ENCODE measurements at regions not wholly inside any gene's neighbourhood (a gene's known extent, or its start where the extent isn't known, plus 50 kb on each side); places are given as distances from the start of the nearest gene placed in this dataset.

GRCh38 chr16:50994995-50995394, 156.1 kb downstream of the SALL1 start:
- no peaks in the 10 kb centered on the region for H3K36me3 Mint-ChIP-seq
- H3K9me3 Mint-ChIP-seq (ENCODE audit: low read depth), result no peaks in the 10 kb centered on the region
- H3K4me1 Mint-ChIP-seq (ENCODE audit: low read depth), result no peaks in the 10 kb centered on the region
- H3K27me3 Mint-ChIP-seq, result peaks cover 2% of the 10 kb centered on the region
- H3K4me3 Mint-ChIP-seq, result no peak overlapping the region
- H3K27ac Mint-ChIP-seq, result no peak overlapping the region

DNA sequence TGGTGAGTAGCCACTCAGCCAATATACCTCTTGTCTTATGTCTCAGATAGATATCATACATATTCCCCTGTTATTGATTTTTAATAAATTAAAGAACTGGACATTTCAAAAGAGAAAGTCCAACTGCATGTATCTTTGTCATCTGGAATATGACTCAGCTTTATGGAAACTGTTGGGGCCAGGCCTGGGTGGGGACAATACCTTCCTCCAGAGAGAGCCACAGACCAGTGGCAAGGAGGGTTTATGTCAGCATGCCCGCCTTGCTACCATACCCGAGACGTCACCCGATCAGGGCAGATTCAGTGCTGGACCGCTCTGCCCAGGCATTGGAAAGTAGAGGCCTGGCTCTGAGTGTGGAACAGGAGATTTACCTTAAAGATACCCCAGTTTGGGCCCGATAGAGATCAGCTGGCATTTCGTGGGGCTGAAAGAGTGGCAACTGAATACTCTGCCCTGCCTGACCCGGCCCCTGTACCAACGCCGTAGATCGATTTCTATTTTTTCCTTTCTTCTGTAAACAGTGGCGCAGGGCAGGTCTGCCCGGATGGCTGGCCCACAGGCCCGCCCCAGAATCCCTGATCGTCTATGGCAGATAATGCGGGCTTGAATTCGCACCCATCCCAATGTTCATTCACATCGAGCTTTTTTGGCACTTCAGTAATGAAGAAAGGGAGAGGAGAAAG, 158.6 kb downstream of the SALL1 start:
- H3K4me1 Mint-ChIP-seq (ENCODE audit: low read depth), result no peaks in the 10 kb centered on the region
- no peak overlapping the region for H3K27ac Mint-ChIP-seq
- H3K27me3 Mint-ChIP-seq, result peaks cover 3% of the 10 kb centered on the region
- H3K9me3 Mint-ChIP-seq (ENCODE audit: low read depth), result no peaks in the 10 kb centered on the region
- H3K36me3 Mint-ChIP-seq, result no peaks in the 10 kb centered on the region
- no peak overlapping the region for H3K4me3 Mint-ChIP-seq

- H3K4me1 Mint-ChIP-seq (ENCODE audit: low read depth), result no peaks in the 10 kb centered on the region
- H3K27me3 Mint-ChIP-seq, result peaks cover 3% of the 10 kb centered on the region
- H3K27ac Mint-ChIP-seq, result no peak overlapping the region
- no peaks in the 10 kb centered on the region for H3K9me3 Mint-ChIP-seq (ENCODE audit: low read depth)
- no peaks in the 10 kb centered on the region for H3K36me3 Mint-ChIP-seq
- no peak overlapping the region for H3K4me3 Mint-ChIP-seq
These were observed 159.6 kb downstream of the SALL1 start for GRCh38 chr16:50991436-50991835.

GRCh38 chr16:50991006-50991405, 160.1 kb downstream of the SALL1 start:
- H3K27ac Mint-ChIP-seq, result no peak overlapping the region
- no peaks in the 10 kb centered on the region for H3K4me1 Mint-ChIP-seq (ENCODE audit: low read depth)
- no peak overlapping the region for H3K4me3 Mint-ChIP-seq
- H3K9me3 Mint-ChIP-seq (ENCODE audit: low read depth), result no peaks in the 10 kb centered on the region
- no peaks in the 10 kb centered on the region for H3K36me3 Mint-ChIP-seq
- H3K27me3 Mint-ChIP-seq, result peaks cover 3% of the 10 kb centered on the region

DNA sequence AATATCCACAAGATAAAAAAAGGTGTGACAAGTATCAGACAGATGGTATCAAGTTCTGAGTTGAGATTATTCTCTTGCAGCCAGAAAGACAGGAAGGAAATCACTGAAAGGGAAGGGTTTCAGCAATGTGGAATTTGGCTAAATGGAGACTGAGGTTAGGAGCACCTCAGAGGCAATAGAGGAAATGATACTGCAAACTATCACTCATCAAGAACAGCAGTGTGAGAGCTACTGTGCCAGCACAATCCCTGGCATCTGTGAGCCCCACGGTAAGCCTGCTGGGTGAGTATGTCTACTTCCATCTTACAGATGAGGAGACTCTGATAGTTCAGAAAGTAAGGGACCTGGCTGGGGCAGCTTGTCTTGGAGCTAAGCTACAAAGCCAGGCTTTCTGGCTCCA, 162.0 kb downstream of the SALL1 start:
- Mint-ChIP-seq H3K9me3 (ENCODE audit: low read depth) (no peaks in the 10 kb centered on the region), H3K36me3 (no peaks in the 10 kb centered on the region), H3K27ac (no peak overlapping the region), H3K27me3 (peaks cover 3% of the 10 kb centered on the region), H3K4me3 (no peak overlapping the region), H3K4me1 (ENCODE audit: low read depth) (no peaks in the 10 kb centered on the region)

DNA sequence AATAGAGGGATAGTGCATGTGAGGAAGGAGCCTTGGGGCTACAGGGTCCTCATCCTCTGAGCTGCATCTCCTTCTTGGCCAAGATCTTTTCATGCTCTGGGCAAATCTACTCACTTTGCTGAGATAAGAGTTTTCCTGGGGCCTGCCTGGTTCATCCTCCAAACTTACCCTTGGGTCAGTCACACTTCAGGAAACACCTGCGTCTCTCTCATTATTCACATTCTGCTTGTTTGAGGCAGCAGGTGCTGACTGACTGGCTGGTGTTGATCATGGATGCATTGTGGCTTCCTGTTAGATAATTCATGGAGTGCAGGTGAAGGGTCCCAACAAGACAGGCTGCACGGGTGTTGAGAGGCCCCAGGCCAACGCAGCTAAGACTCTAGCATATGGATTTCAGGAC, 162.6 kb downstream of the SALL1 start:
- no peak overlapping the region for H3K4me3 Mint-ChIP-seq
- H3K27me3 Mint-ChIP-seq, result peaks cover 3% of the 10 kb centered on the region
- H3K9me3 Mint-ChIP-seq (ENCODE audit: low read depth), result no peaks in the 10 kb centered on the region
- H3K4me1 Mint-ChIP-seq (ENCODE audit: low read depth), result no peaks in the 10 kb centered on the region
- no peaks in the 10 kb centered on the region for H3K36me3 Mint-ChIP-seq
- H3K27ac Mint-ChIP-seq, result no peak overlapping the region

DNA sequence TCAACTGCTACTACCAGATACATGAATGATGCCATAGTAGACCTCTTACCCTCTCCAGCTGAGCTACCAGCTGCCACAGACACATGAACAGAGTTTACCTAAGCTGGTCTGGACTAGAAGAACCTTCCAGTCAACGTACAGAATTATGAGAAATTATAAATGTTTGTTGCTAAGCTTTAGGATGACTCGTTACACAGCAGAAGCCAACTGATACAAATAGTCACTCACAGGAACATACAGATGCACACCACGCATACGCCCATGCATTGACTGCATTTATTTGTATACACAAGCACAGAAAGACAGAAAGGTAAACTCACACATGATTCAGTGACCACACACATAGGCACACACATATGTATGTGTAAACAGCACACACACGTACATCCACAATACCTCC, 164.6 kb downstream of the SALL1 start:
- no peaks in the 10 kb centered on the region for H3K36me3 Mint-ChIP-seq
- H3K4me1 Mint-ChIP-seq (ENCODE audit: low read depth), result no peaks in the 10 kb centered on the region
- no peak overlapping the region for H3K4me3 Mint-ChIP-seq
- peaks cover 3% of the 10 kb centered on the region for H3K27me3 Mint-ChIP-seq
- H3K27ac Mint-ChIP-seq, result no peak overlapping the region
- H3K9me3 Mint-ChIP-seq (ENCODE audit: low read depth), result peaks cover 6% of the 10 kb centered on the region

- Mint-ChIP-seq H3K27ac (no peak overlapping the region), H3K4me1 (ENCODE audit: low read depth) (no peaks in the 10 kb centered on the region)
These were observed 165.3 kb downstream of the SALL1 start for GRCh38 chr16:50985733-50986132.

DNA sequence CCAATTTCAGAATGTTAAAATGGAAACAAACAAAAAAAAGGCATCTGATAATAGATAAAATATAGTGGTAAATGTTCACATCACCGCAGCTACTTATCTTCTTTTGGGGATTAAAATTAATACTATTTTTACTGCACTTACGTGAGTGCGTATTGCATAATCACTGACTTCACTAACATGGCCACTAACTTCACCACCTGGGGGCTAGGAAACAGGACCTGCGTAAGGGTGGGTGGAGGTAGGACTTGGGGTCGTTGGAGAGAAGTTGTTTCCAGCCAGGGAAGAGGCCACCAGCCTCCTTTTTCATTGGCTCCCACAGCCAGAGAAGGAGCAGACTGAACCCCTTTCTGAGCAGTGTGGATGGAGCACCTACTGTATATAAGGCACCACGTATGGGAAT, 166.4 kb downstream of the SALL1 start:
- Mint-ChIP-seq H3K4me1 (ENCODE audit: low read depth) (no peaks in the 10 kb centered on the region), H3K27ac (no peak overlapping the region), H3K9me3 (ENCODE audit: low read depth) (peaks cover 6% of the 10 kb centered on the region), H3K4me3 (no peak overlapping the region), H3K27me3 (no peaks in the 10 kb centered on the region), H3K36me3 (no peaks in the 10 kb centered on the region)

More at GRCh38 chr16:50985733-50986132, 165.3 kb downstream of the SALL1 start:
- peaks cover 6% of the 10 kb centered on the region for H3K9me3 Mint-ChIP-seq (ENCODE audit: low read depth)
- no peaks in the 10 kb centered on the region for H3K36me3 Mint-ChIP-seq
- H3K4me3 Mint-ChIP-seq, result no peak overlapping the region
- peaks cover 3% of the 10 kb centered on the region for H3K27me3 Mint-ChIP-seq

DNA sequence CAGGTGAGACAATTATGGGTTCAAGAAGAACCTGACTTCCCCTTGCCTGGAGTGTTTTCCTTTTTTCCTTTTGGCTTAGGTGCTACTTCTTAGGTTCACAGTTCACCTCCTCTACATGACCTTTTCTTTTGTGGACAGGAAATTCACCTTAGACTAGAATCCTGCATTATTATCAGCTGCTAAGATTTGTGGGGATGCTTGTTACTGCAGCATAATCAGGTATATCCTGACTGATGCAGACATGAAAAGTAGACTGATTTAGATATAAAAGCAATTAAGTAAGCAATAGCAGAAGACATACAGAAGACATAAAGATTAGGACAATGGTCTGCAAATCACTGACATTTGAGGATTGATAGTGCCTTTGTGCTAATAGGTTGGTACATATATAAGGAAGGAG, 168.3 kb downstream of the SALL1 start:
- Mint-ChIP-seq H3K9me3 (ENCODE audit: low read depth) (peaks cover 6% of the 10 kb centered on the region), H3K4me1 (ENCODE audit: low read depth) (no peaks in the 10 kb centered on the region), H3K27me3 (no peaks in the 10 kb centered on the region), H3K4me3 (no peak overlapping the region), H3K27ac (no peak overlapping the region), H3K36me3 (no peaks in the 10 kb centered on the region)

GRCh38 chr16:50981951-50982350, 169.1 kb downstream of the SALL1 start:
- Mint-ChIP-seq H3K4me1 (ENCODE audit: low read depth) (no peaks in the 10 kb centered on the region), H3K27me3 (no peaks in the 10 kb centered on the region), H3K36me3 (no peaks in the 10 kb centered on the region), H3K4me3 (no peak overlapping the region), H3K9me3 (ENCODE audit: low read depth) (peaks cover 6% of the 10 kb centered on the region), H3K27ac (no peak overlapping the region)

DNA sequence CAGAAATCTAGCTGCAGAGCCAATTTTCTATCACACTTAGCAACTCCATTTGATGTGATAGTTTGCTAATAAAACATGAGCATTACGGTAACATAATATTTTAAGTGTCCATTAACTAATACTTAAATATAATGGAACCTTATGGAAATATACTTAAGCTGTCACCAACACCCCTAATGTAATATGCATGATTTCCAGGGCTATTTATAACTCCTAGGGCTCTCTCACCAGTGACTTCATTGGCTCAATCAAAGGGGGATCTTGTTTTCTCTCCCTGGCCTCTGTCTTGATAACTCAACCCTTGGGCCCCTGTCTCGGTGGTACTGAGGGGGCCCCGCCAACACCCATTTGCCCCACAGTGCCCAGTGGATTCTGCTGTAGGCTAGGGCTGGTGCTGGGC, 170.4 kb downstream of the SALL1 start:
- Mint-ChIP-seq H3K27ac (no peak overlapping the region), H3K4me1 (ENCODE audit: low read depth) (no peaks in the 10 kb centered on the region), H3K9me3 (ENCODE audit: low read depth) (peaks cover 6% of the 10 kb centered on the region), H3K36me3 (no peaks in the 10 kb centered on the region), H3K27me3 (no peaks in the 10 kb centered on the region), H3K4me3 (no peak overlapping the region)

- Mint-ChIP-seq H3K4me1 (ENCODE audit: low read depth) (no peaks in the 10 kb centered on the region), H3K9me3 (ENCODE audit: low read depth) (peaks cover 6% of the 10 kb centered on the region), H3K4me3 (no peak overlapping the region), H3K27me3 (no peaks in the 10 kb centered on the region), H3K36me3 (no peaks in the 10 kb centered on the region), H3K27ac (no peak overlapping the region)
These were observed 171.1 kb downstream of the SALL1 start for GRCh38 chr16:50979806-50980620.

DNA sequence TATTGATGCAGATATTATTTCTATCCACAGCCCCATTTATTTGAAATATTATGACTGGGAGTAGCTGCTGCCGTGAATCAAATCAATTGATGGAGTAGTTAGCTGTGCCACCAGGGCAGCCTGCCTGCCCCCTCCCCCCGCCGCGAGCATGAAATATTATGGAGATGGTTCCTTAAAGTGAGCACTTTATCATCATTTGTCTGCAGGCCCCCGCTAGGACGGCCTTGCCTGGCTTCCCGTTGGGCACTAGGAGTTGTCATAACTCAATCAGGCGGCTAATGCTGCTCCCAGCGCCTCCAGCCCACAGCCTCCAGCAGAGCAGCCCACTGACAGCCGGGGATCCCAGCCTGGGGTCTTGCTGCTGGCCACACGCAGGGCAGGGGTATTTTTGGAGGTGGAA, 173.9 kb downstream of the SALL1 start:
- H3K27ac Mint-ChIP-seq, result no peak overlapping the region
- H3K4me1 Mint-ChIP-seq (ENCODE audit: low read depth), result no peaks in the 10 kb centered on the region
- no peak overlapping the region for H3K4me3 Mint-ChIP-seq
- H3K27me3 Mint-ChIP-seq, result no peaks in the 10 kb centered on the region
- no peaks in the 10 kb centered on the region for H3K9me3 Mint-ChIP-seq (ENCODE audit: low read depth)
- H3K36me3 Mint-ChIP-seq, result no peaks in the 10 kb centered on the region

DNA sequence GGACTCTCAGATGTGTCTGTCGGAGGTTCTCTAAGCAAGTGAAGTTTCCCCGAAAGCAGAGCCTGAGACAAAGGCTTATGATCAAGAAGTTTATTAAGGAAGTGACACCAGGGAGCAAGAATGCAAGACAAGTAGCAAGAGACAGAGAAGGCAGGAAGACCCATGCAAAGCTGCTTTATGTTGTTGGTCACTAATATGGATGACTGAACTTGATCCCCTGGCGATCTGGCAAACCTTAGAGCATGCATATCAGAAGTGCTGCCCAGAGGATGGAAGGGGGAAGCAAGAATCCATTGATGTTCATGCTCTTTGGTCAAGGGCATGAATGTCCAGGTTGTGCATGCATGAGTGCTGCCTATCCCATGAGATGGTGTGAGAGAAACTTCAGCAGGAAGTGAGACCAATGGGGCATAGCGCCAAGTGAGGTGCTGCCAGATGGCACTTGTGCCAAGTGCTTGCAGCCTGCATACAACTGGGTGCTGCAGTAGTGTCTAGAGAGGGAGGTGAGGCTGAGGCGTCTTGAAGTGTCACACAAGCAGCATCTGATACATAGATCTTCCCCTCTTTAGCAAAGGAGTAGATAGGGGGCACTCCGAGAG, 176.5 kb downstream of the SALL1 start:
- Mint-ChIP-seq H3K4me3 (no peak overlapping the region), H3K27ac (no peak overlapping the region), H3K27me3 (no peaks in the 10 kb centered on the region), H3K36me3 (no peaks in the 10 kb centered on the region), H3K4me1 (ENCODE audit: low read depth) (no peaks in the 10 kb centered on the region), H3K9me3 (ENCODE audit: low read depth) (no peaks in the 10 kb centered on the region)

Measured in activated naive CD8-positive, alpha-beta T cell (primary cell).